ENCODE measurements at regions not wholly inside any gene's neighbourhood (a gene's known extent, or its start where the extent isn't known, plus 50 kb on each side); places are given as distances from the start of the nearest gene placed in this dataset.

DNA sequence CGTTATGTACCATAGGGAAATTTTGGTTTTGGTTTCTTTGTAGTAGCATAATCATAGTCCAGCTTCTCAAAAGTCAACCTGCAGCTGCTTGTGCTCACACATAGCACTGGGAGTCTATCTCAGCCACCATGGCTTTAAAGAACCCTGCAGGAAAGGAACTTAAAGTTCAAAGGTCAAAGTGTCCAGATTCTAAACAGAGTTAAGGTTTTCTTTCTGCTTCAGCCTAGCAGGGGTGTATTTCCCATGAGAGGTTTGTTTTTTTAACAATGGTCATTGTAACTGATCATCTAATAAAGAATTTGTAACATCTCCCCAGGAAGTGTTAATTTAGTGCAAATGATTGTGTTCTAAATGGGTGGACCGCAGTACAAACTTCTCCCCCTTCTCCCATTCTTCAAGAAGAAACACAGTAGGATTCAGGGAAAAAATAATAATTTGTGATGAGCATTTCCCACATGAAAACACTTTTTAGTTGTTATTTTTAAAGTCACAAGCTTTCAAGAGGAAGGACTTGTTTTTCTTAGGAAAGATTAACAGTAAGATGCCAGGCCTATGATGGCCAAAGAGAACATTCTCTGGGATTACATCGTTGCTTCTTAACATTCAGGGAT lies 168.0 kb downstream of the EFNB2 start:
- no peak for TF ChIP-seq POLR2A (IDR thresholded peaks at IDR 0.05; ENCODE audit: low read depth)
- TF ChIP-seq CTCF (IDR thresholded peaks at IDR 0.05), result no peak
- TF ChIP-seq EP300 (IDR thresholded peaks at IDR 0.05), result no peak

Measured in esophagus muscularis mucosa (tissue), 4 donors.